Mucosa of stomach (tissue), 1 donor: ENCODE measurements at regions not wholly inside any gene's neighbourhood (a gene's known extent, or its start where the extent isn't known, plus 50 kb on each side); places are given as distances from the start of the nearest gene placed in this dataset.

Source experiments
- H3K27me3 ChIP-seq: one replicate; pipeline ENCODE4 v1.7.0; 2013; ENCODE audit warnings: mild to moderate bottlenecking, low read length; ENCODE audit not compliant: control insufficient read depth, insufficient read depth
- H3K36me3 ChIP-seq: one replicate; pipeline ENCODE4 v1.7.0; 2013; ENCODE audit warnings: low read length; ENCODE audit not compliant: control insufficient read depth, insufficient read depth
- H3K4me1 ChIP-seq: one replicate; pipeline ENCODE4 v1.7.0; 2013; ENCODE audit warnings: mild to moderate bottlenecking, low read length; ENCODE audit not compliant: control insufficient read depth, insufficient read depth
- H3K4me3 ChIP-seq: one replicate; pipeline ENCODE4 v1.7.0; 2013; ENCODE audit warnings: low read length
- H3K9ac ChIP-seq: one replicate; pipeline ENCODE4 v1.7.0; 2013; ENCODE audit warnings: mild to moderate bottlenecking, low read length, moderate library complexity
- H3K9me3 ChIP-seq: one replicate; pipeline ENCODE4 v1.7.0; 2013; ENCODE audit warnings: mild to moderate bottlenecking, low read length, moderate library complexity; ENCODE audit not compliant: control insufficient read depth
- donor health status: Pancreatic carcinoma.

GRCh38 chr6:170072246-170072645, 218.6 kb downstream of the DLL1 start:
- no peaks in the 10 kb centered on the region for H3K36me3 ChIP-seq
- no peak overlapping the region for H3K4me3 ChIP-seq
- H3K9ac ChIP-seq: no peak overlapping the region
- H3K9me3 ChIP-seq: no peaks in the 10 kb centered on the region
- no peaks in the 10 kb centered on the region for H3K4me1 ChIP-seq
- H3K27me3 ChIP-seq: no peaks in the 10 kb centered on the region

DNA sequence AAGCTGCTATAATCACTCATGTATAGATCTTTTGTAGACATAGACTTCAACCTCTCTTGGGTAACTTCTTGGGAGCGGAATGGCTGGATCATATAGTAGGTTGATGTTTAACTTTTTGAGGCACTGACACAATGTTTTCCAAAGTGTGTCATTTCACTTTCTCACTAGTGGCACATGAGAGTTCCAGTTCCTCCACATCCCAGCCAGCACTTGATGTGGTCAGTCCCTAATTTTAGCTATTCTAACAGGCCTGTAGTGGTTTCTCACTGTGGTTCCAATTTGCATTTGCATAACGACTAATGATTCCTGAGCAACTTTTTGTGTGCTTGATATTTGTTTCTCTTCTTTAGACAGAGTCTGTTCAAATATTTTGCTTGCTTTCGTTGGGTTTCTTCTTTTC, 221.3 kb downstream of the DLL1 start:
- Histone ChIP-seq H3K9ac (no peak overlapping the region), H3K36me3 (no peaks in the 10 kb centered on the region), H3K9me3 (no peaks in the 10 kb centered on the region), H3K27me3 (no peaks in the 10 kb centered on the region), H3K4me3 (no peak overlapping the region), H3K4me1 (no peaks in the 10 kb centered on the region)

- Histone ChIP-seq H3K9ac (no peak overlapping the region), H3K36me3 (no peaks in the 10 kb centered on the region)
These were observed 222.4 kb downstream of the DLL1 start for GRCh38 chr6:170068496-170068895.

DNA sequence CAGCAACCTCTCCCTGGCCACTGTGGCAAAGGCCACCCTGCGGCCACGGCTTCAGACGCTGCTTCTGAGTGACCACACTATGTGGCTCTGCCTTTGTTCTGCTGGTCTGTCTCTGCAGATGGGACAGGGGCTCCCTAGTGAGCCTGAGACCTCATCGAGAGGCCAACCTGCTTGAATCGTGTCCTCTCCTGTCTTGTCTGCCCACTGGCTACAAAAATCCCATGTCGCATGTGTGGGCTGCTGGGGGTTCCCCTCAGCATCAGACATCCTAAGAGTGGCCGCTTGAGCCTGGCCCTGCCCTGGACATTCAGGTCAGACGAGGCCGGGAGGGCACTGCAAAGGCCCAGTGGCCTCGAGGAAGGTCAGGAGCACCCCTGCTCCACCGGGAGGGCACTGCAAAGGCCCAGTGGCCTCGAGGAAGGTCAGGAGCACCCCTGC, 222.9 kb downstream of the DLL1 start:
- Histone ChIP-seq H3K9me3 (no peaks in the 10 kb centered on the region), H3K9ac (no peak overlapping the region), H3K4me3 (no peak overlapping the region), H3K27me3 (no peaks in the 10 kb centered on the region), H3K36me3 (no peaks in the 10 kb centered on the region), H3K4me1 (no peaks in the 10 kb centered on the region)

More at GRCh38 chr6:170068496-170068895, 222.4 kb downstream of the DLL1 start:
- H3K4me3 ChIP-seq: no peak overlapping the region
- H3K27me3 ChIP-seq: no peaks in the 10 kb centered on the region
- no peaks in the 10 kb centered on the region for H3K4me1 ChIP-seq
- no peaks in the 10 kb centered on the region for H3K9me3 ChIP-seq

DNA sequence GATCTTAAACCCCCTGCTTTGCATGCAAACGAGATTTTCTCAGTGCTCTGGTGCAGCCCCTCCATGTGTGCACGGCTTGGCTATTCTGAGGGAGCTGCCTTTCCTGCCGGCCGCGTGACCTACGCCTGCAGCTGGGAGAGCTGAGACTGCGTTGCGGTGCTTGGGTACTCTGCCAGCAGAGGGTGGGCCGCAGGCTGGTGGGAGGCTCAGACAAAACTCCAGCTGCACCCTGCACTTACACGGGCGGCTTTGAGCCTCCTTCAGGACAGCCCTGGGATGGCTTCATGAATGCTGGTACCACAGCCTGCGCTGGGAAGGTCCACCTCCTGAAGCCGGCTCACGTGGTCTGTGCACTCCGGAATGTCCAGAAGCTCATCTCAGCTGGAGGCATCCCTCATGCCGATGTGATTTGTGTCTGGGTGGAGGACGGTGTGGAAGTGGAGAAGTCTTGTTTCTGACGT, 223.7 kb downstream of the DLL1 start:
- Histone ChIP-seq H3K4me3 (no peak overlapping the region), H3K9ac (no peak overlapping the region), H3K27me3 (no peaks in the 10 kb centered on the region), H3K36me3 (no peaks in the 10 kb centered on the region), H3K9me3 (no peaks in the 10 kb centered on the region), H3K4me1 (no peaks in the 10 kb centered on the region)

DNA sequence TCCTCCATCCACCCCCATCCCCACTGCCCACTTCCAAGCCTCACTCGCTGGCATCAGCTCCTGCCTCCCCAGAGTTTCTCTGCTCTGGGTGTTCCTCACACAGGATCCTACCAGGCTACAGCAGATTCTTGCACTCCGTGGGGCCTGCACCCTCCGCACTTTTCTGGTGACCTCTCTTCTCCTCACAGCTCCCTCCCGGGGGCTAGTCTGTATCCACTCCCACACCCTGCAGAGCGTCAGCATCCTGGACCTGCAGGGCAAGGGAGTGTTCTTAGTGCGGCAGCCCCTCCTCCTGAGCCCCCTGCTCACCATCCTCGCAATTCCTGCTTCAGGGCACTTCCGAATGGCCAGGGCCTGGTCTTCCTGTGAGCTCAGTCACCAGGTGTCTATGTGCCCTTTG, 224.2 kb downstream of the DLL1 start:
- no peaks in the 10 kb centered on the region for H3K36me3 ChIP-seq
- no peak overlapping the region for H3K9ac ChIP-seq

DNA sequence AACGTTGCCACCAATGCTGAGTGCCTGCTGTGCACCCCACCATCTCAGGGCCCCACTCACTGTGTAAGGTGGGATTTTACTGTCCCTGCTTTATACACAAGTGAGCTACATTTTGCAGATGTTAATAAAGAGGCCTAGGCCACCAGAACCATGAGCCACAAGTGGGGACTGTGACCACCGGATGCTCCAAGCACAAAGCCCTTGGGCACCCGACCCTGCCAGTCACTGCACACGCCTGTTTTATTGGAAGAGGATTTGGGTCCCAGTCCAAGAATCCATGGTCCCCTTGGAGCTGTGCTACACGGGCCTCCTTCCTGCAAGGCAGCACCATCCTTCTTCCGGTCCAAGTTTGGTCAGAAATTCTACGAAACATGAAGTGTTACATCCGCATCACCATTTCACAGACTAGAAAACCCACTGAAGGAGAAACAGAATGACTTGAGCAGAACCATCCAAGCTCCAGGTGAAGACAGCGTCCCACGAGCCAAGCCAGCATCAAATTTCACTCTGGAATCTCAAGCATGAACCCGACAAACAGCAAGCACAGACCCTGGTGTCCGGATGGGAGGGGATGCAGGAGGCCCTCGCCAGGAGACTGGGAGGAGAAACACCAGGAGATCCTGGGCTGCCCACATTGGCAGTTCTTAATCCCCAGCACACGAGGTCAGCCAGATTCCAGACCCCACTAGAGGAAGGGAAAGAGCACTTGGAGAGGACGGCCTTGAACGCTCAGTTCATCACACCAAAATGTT, 226.9 kb downstream of the DLL1 start:
- Histone ChIP-seq H3K9ac (no peak overlapping the region), H3K9me3 (no peaks in the 10 kb centered on the region), H3K4me1 (no peaks in the 10 kb centered on the region), H3K27me3 (no peaks in the 10 kb centered on the region), H3K36me3 (no peaks in the 10 kb centered on the region), H3K4me3 (no peak overlapping the region)

More for the DNA sequence above, 224.2 kb downstream of the DLL1 start:
- no peak overlapping the region for H3K4me3 ChIP-seq
- H3K4me1 ChIP-seq: no peaks in the 10 kb centered on the region
- H3K27me3 ChIP-seq: no peaks in the 10 kb centered on the region
- H3K9me3 ChIP-seq: no peaks in the 10 kb centered on the region

- Histone ChIP-seq H3K9ac (no peak overlapping the region), H3K9me3 (no peaks in the 10 kb centered on the region), H3K4me3 (no peak overlapping the region), H3K36me3 (no peaks in the 10 kb centered on the region), H3K27me3 (no peaks in the 10 kb centered on the region), H3K4me1 (no peaks in the 10 kb centered on the region)
These were observed 227.4 kb downstream of the DLL1 start for GRCh38 chr6:170063431-170063830.

DNA sequence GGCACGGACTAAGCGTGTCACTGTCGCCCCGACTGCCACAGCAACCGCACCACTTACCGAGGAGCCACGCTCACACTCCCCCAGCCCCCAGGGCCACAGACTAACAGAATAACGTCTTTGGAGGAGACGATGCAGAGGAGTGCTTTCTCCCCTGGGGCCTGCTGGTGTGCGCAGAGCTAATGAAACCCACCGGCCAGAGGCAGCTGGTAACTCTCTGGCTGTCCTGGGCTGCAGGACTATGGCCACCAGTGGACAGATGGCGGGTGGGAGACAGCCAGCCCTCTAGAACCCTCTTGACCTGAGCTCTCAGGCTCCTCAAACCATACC, 228.0 kb downstream of the DLL1 start:
- Histone ChIP-seq H3K4me3 (no peak overlapping the region), H3K4me1 (no peaks in the 10 kb centered on the region), H3K9ac (no peak overlapping the region)

GRCh38 chr6:170062209-170062914, 228.5 kb downstream of the DLL1 start:
- H3K4me1 ChIP-seq: no peaks in the 10 kb centered on the region
- H3K36me3 ChIP-seq: no peaks in the 10 kb centered on the region
- no peaks in the 10 kb centered on the region for H3K27me3 ChIP-seq
- H3K4me3 ChIP-seq: no peak overlapping the region
- no peak overlapping the region for H3K9ac ChIP-seq
- no peaks in the 10 kb centered on the region for H3K9me3 ChIP-seq

More for the DNA sequence above, 228.0 kb downstream of the DLL1 start:
- Histone ChIP-seq H3K27me3 (no peaks in the 10 kb centered on the region), H3K9me3 (no peaks in the 10 kb centered on the region), H3K36me3 (no peaks in the 10 kb centered on the region)

DNA sequence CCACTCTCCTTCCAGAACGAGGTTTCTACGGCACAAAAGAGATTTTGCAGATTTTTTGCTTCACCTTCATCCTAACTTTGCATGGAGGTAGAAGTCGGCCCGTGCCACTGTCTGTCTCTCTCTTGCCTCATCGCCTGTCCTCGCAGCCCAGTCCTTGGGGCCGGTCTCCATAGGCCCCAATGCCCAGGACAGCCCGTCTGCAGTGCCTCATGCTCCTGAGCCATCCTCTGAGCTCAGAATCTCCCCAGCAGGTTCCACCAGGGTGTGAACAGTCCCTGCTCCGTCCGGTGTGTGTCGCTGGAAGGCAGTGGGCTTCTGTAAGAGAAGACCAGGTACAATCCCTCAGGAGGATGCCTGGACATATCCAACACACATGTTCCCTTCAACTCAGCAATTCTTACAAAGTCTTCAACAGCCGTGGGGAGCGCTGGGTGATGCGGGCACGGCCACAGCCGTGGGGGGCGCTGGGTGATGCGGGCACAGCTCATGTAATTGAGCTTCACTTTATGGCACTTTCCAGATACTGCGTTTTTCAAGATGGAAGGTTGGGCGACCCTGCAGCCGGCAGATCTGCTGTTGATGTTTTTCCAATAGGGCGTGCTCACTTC, 231.9 kb downstream of the DLL1 start:
- Histone ChIP-seq H3K9ac (no peak overlapping the region), H3K27me3 (no peaks in the 10 kb centered on the region), H3K36me3 (no peaks in the 10 kb centered on the region), H3K4me1 (no peaks in the 10 kb centered on the region), H3K9me3 (no peaks in the 10 kb centered on the region), H3K4me3 (no peak overlapping the region)
